Stimulated activated CD4-positive, alpha-beta T cell treated with anti-CD3 and anti-CD28 coated beads, Interleukin-4, amount 100 ng/mL, for 48 hours (primary cell): ENCODE measurements at regions not wholly inside any gene's neighbourhood (a gene's known extent, or its start where the extent isn't known, plus 50 kb on each side); places are given as distances from the start of the nearest gene placed in this dataset.
"Not testable (repeated sequence)": the region's sequence is repeated elsewhere in the genome, so short reads cannot be mapped to it uniquely, and the experiment has no call there.

Source experiments
- DNase-seq, 2 donors: peaks; one replicate each; pipeline ENCODE4 v3.0.0-alpha.2; 2020; ENCODE audit warnings: low read depth in 2 of 2

- no peak for DNase-seq
Observed at GRCh38 chr4:107562316-107562715, 157.7 kb downstream of the PAPSS1 start.

GRCh38 chr4:107561481-107561880 is 158.6 kb downstream of the PAPSS1 start:
- DNase-seq = no peak

- DNase-seq = no peak
Observed at GRCh38 chr4:107559653-107560052, 160.4 kb downstream of the PAPSS1 start.

GRCh38 chr4:107552306-107552705 is 167.7 kb downstream of the PAPSS1 start:
- DNase-seq = no peak

GRCh38 chr4:107548211-107548905 is 171.7 kb downstream of the PAPSS1 start:
- no peak for DNase-seq

- DNase-seq = no peak
Observed at GRCh38 chr4:107546638-107547037, 173.4 kb downstream of the PAPSS1 start.

GRCh38 chr4:107541511-107541910 is 178.5 kb downstream of the PAPSS1 start:
- DNase-seq = no peak

- no peak for DNase-seq
Observed at GRCh38 chr4:107531927-107532326, 188.1 kb downstream of the PAPSS1 start.

GRCh38 chr4:107520368-107520767 is 199.7 kb downstream of the PAPSS1 start:
- no peak for DNase-seq

GRCh38 chr4:107519053-107519452 is 201.0 kb downstream of the PAPSS1 start:
- DNase-seq = no peak

- no peak for DNase-seq
Observed at GRCh38 chr4:107518076-107518475, 202.0 kb downstream of the PAPSS1 start.

GRCh38 chr4:107512549-107512948 is 207.5 kb downstream of the PAPSS1 start:
- DNase-seq = no peak

GRCh38 chr4:107509615-107510014 is 210.4 kb downstream of the PAPSS1 start:
- DNase-seq = no peak

- DNase-seq = no peak
Observed at GRCh38 chr4:107500551-107500950, 219.5 kb downstream of the PAPSS1 start.

- DNase-seq = no peak
Observed at GRCh38 chr4:107497054-107497453, 223.0 kb downstream of the PAPSS1 start.

GRCh38 chr4:107492566-107492965 is 227.5 kb downstream of the PAPSS1 start:
- DNase-seq = no peak

- no peak for DNase-seq
Observed at GRCh38 chr4:107490116-107490515, 229.9 kb downstream of the PAPSS1 start.

- not testable (repeated sequence) for DNase-seq
Observed at GRCh38 chr4:107483621-107484020, 236.4 kb downstream of the PAPSS1 start.

GRCh38 chr4:107482546-107482945 is 237.5 kb downstream of the PAPSS1 start:
- DNase-seq = no peak

GRCh38 chr4:107478327-107478980 is 241.6 kb downstream of the PAPSS1 start:
- DNase-seq = no peak

GRCh38 chr4:107473126-107473525 is 246.9 kb downstream of the PAPSS1 start:
- DNase-seq = no peak

- DNase-seq = no peak
Observed at GRCh38 chr4:107472265-107472948, 247.6 kb downstream of the PAPSS1 start.

- DNase-seq = no peak
Observed at GRCh38 chr4:107470173-107470572, 249.9 kb downstream of the PAPSS1 start.
